Lower lobe of right lung (tissue), 2 donors: ENCODE measurements at regions not wholly inside any gene's neighbourhood (a gene's known extent, or its start where the extent isn't known, plus 50 kb on each side); places are given as distances from the start of the nearest gene placed in this dataset.

Experiments
- ATAC-seq, 2 donors: fragments of 200-7000 bp; cut with Tn5 transposase; one replicate each; pipeline ENCODE4 v1.9.1; 2020 to 2022; ENCODE audit warnings: mild to moderate bottlenecking in 2 of 2, moderate library complexity in 2 of 2
- DNase-seq: peaks from one replicate; pipeline ENCODE4 v3.0.0-alpha.2; 2020
- H3K27ac ChIP-seq: fragments of 200-600 bp; one replicate; pipeline ENCODE4 v1.8.0; 2022
- H3K27me3 ChIP-seq: fragments of 200-600 bp; one replicate; pipeline ENCODE4 v1.8.0; 2022; ENCODE audit warnings: low read depth
- H3K36me3 ChIP-seq: fragments of 200-600 bp; one replicate; pipeline ENCODE4 v1.8.0; 2022; ENCODE audit warnings: mild to moderate bottlenecking
- H3K4me1 ChIP-seq: fragments of 200-600 bp; one replicate; pipeline ENCODE4 v1.8.0; 2022
- H3K4me3 ChIP-seq: fragments of 200-600 bp; one replicate; pipeline ENCODE4 v1.8.0; 2022; ENCODE audit warnings: mild to moderate bottlenecking
- H3K9me3 ChIP-seq: fragments of 200-600 bp; one replicate; pipeline ENCODE4 v1.8.0; 2022
- CTCF ChIP-seq: fragments of 200-600 bp; IDR thresholded peaks from one replicate; pipeline ENCODE4 v1.8.0; 2022; ENCODE audit warnings: antibody characterized with exemption, mild to moderate bottlenecking
- intact Hi-C: fragments of 100-400 bp; cut with DNase I; formaldehyde crosslinking; loops from one replicate; pipeline ENCODE4 v1.11.0; 2022
- donor health status: DM: no; HTN: yes; CAD: no; lungs with severe emphysema.

GRCh38 chr21:17082843-17083483 is 429.9 kb upstream of the CXADR start:
- Histone ChIP-seq H3K27me3 (no peaks in the 10 kb centered on the region), H3K27ac (no peak overlapping the region), H3K4me1 (no peaks in the 10 kb centered on the region), H3K9me3 (no peaks in the 10 kb centered on the region), H3K36me3 (no peaks in the 10 kb centered on the region), H3K4me3 (no peak overlapping the region)
- no peak for TF ChIP-seq CTCF
- intact Hi-C loops: no loop called here
- DNase-seq: no peak
- no peak for ATAC-seq

GRCh38 chr21:17085707-17086106 is 427.1 kb upstream of the CXADR start:
- TF ChIP-seq CTCF: no peak
- Histone ChIP-seq H3K4me3 (no peak overlapping the region), H3K4me1 (no peaks in the 10 kb centered on the region), H3K9me3 (no peaks in the 10 kb centered on the region), H3K27me3 (no peaks in the 10 kb centered on the region), H3K36me3 (no peaks in the 10 kb centered on the region), H3K27ac (no peak overlapping the region)
- ATAC-seq (no peak), DNase-seq (no peak)
- intact Hi-C loops: no loop called here

- ATAC-seq: no peak
- Histone ChIP-seq H3K27me3 (no peaks in the 10 kb centered on the region), H3K4me3 (no peak overlapping the region), H3K27ac (no peak overlapping the region), H3K36me3 (no peaks in the 10 kb centered on the region), H3K4me1 (no peaks in the 10 kb centered on the region), H3K9me3 (no peaks in the 10 kb centered on the region)
- intact Hi-C loops: no loop called here
- TF ChIP-seq CTCF: no peak
- DNase-seq: no peak
These were observed 424.3 kb upstream of the CXADR start for GRCh38 chr21:17088500-17088899.

- TF ChIP-seq CTCF: no peak
- no peaks in the 10 kb centered on the region for H3K36me3 ChIP-seq
- H3K27me3 ChIP-seq: no peaks in the 10 kb centered on the region
- no peaks in the 10 kb centered on the region for H3K9me3 ChIP-seq
- DNase-seq (no peak), ATAC-seq (no peak)
- H3K27ac ChIP-seq: no peak overlapping the region
- no peak overlapping the region for H3K4me3 ChIP-seq
- no peaks in the 10 kb centered on the region for H3K4me1 ChIP-seq
- intact Hi-C loops: no loop called here
These were observed 423.8 kb upstream of the CXADR start for GRCh38 chr21:17089091-17089491.

GRCh38 chr21:17101696-17102095 is 411.1 kb upstream of the CXADR start:
- Histone ChIP-seq H3K4me1 (no peaks in the 10 kb centered on the region), H3K27ac (no peak overlapping the region), H3K9me3 (no peaks in the 10 kb centered on the region), H3K36me3 (no peaks in the 10 kb centered on the region), H3K4me3 (no peak overlapping the region), H3K27me3 (no peaks in the 10 kb centered on the region)
- no peak for TF ChIP-seq CTCF
- intact Hi-C loops: no loop called here
- ATAC-seq (no peak), DNase-seq (no peak)
